ENCODE measurements at regions not wholly inside any gene's neighbourhood (a gene's known extent, or its start where the extent isn't known, plus 50 kb on each side); places are given as distances from the start of the nearest gene placed in this dataset.
A peak's percentile ranks its signal among the peaks of the same experiment; 100 is the strongest.

GRCh38 chr15:54840621-54841398 is 355.9 kb downstream of the RSL24D1 start:
- Histone ChIP-seq H3K27ac (ENCODE audit: low read depth, low read length) (no peak overlapping the region), H2BK120ac (ENCODE audit: low read depth, low read length) (no peak overlapping the region), H3K79me1 (ENCODE audit: low read length) (no peaks in the 10 kb centered on the region), H3K9ac (ENCODE audit: low read length) (no peak overlapping the region), H3K4me1 (ENCODE audit: control insufficient read depth, low read depth, low read length) (no peaks in the 10 kb centered on the region), H3K27me3 (ENCODE audit: insufficient read depth, low read length, poor library complexity) (no peaks in the 10 kb centered on the region), H3K23ac (ENCODE audit: low read length) (no peak overlapping the region), H3K4ac (ENCODE audit: low read depth, low read length) (no peak overlapping the region), H2AK5ac (ENCODE audit: low read length) (no peak overlapping the region), H2BK15ac (replicated peaks; ENCODE audit: low read depth) (no peak overlapping the region), H4K8ac (ENCODE audit: low read depth, low read length) (no peak overlapping the region), H3K4me2 (ENCODE audit: low read length) (no peak overlapping the region), H3K4me3 (ENCODE audit: low read length) (no peak overlapping the region), H2BK5ac (ENCODE audit: low read length) (no peak overlapping the region), H3K79me2 (ENCODE audit: control insufficient read depth, insufficient read depth, low read length) (no peaks in the 10 kb centered on the region), H3K36me3 (ENCODE audit: control insufficient read depth, insufficient read depth, low read length) (no peaks in the 10 kb centered on the region), H4K5ac (ENCODE audit: low read length) (no peak overlapping the region), H3K18ac (ENCODE audit: low read length) (no peak overlapping the region), H3K56ac (ENCODE audit: low read length) (no peak overlapping the region)
- peak; percentile 90 for DNase-seq
- no CpG with 5 or more reads among the region's 7 CpGs for WGBS (ENCODE audit: extremely low coverage, insufficient coverage, low lambda C conversion rate)

- H2BK5ac ChIP-seq (ENCODE audit: low read length): no peak overlapping the region
- H3K56ac ChIP-seq (ENCODE audit: low read length): no peak overlapping the region
- H4K8ac ChIP-seq (ENCODE audit: low read depth, low read length): no peak overlapping the region
- H3K9ac ChIP-seq (ENCODE audit: low read length): no peak overlapping the region
- no peak overlapping the region for H3K4me3 ChIP-seq (ENCODE audit: low read length)
- H3K27me3 ChIP-seq (ENCODE audit: insufficient read depth, low read length, poor library complexity): no peaks in the 10 kb centered on the region
- no peak for DNase-seq
- no CpG with 5 or more reads among the region's 2 CpGs for WGBS (ENCODE audit: extremely low coverage, insufficient coverage, low lambda C conversion rate)
- no peak overlapping the region for H3K4me2 ChIP-seq (ENCODE audit: low read length)
- H4K5ac ChIP-seq (ENCODE audit: low read length): no peak overlapping the region
- no peaks in the 10 kb centered on the region for H3K79me1 ChIP-seq (ENCODE audit: low read length)
- H3K18ac ChIP-seq (ENCODE audit: low read length): no peak overlapping the region
- H3K27ac ChIP-seq (ENCODE audit: low read depth, low read length): no peak overlapping the region
- no peak overlapping the region for H2BK120ac ChIP-seq (ENCODE audit: low read depth, low read length)
- H3K36me3 ChIP-seq (ENCODE audit: control insufficient read depth, insufficient read depth, low read length): no peaks in the 10 kb centered on the region
- H3K4ac ChIP-seq (ENCODE audit: low read depth, low read length): no peak overlapping the region
- no peaks in the 10 kb centered on the region for H3K79me2 ChIP-seq (ENCODE audit: control insufficient read depth, insufficient read depth, low read length)
- no peak overlapping the region for H3K23ac ChIP-seq (ENCODE audit: low read length)
- H2AK5ac ChIP-seq (ENCODE audit: low read length): no peak overlapping the region
- no peak overlapping the region for H2BK15ac ChIP-seq (replicated peaks; ENCODE audit: low read depth)
- H3K4me1 ChIP-seq (ENCODE audit: control insufficient read depth, low read depth, low read length): no peaks in the 10 kb centered on the region
Observed at GRCh38 chr15:54839379-54839778, 357.4 kb downstream of the RSL24D1 start.

GRCh38 chr15:54836052-54836795 is 360.5 kb downstream of the RSL24D1 start:
- Histone ChIP-seq H3K23ac (ENCODE audit: low read length) (no peak overlapping the region), H2BK120ac (ENCODE audit: low read depth, low read length) (no peak overlapping the region), H3K56ac (ENCODE audit: low read length) (no peak overlapping the region), H3K4me1 (ENCODE audit: control insufficient read depth, low read depth, low read length) (no peaks in the 10 kb centered on the region), H3K4ac (ENCODE audit: low read depth, low read length) (no peak overlapping the region), H2BK5ac (ENCODE audit: low read length) (no peak overlapping the region), H3K27ac (ENCODE audit: low read depth, low read length) (no peak overlapping the region), H3K79me2 (ENCODE audit: control insufficient read depth, insufficient read depth, low read length) (no peaks in the 10 kb centered on the region), H3K27me3 (ENCODE audit: insufficient read depth, low read length, poor library complexity) (no peaks in the 10 kb centered on the region), H3K4me2 (ENCODE audit: low read length) (no peak overlapping the region), H3K9ac (ENCODE audit: low read length) (no peak overlapping the region), H3K4me3 (ENCODE audit: low read length) (no peak overlapping the region), H2BK15ac (replicated peaks; ENCODE audit: low read depth) (no peak overlapping the region), H4K8ac (ENCODE audit: low read depth, low read length) (no peak overlapping the region), H4K5ac (ENCODE audit: low read length) (no peak overlapping the region), H3K79me1 (ENCODE audit: low read length) (no peaks in the 10 kb centered on the region), H2AK5ac (ENCODE audit: low read length) (no peak overlapping the region), H3K36me3 (ENCODE audit: control insufficient read depth, insufficient read depth, low read length) (no peaks in the 10 kb centered on the region), H3K18ac (ENCODE audit: low read length) (no peak overlapping the region)
- WGBS (ENCODE audit: extremely low coverage, insufficient coverage, low lambda C conversion rate): no CpG with 5 or more reads among the region's 5 CpGs
- no peak for DNase-seq

- Histone ChIP-seq H3K4me2 (ENCODE audit: low read length) (no peak overlapping the region), H4K5ac (ENCODE audit: low read length) (no peak overlapping the region), H2BK5ac (ENCODE audit: low read length) (no peak overlapping the region), H3K9ac (ENCODE audit: low read length) (no peak overlapping the region), H3K4ac (ENCODE audit: low read depth, low read length) (no peak overlapping the region), H2BK120ac (ENCODE audit: low read depth, low read length) (no peak overlapping the region), H3K36me3 (ENCODE audit: control insufficient read depth, insufficient read depth, low read length) (no peaks in the 10 kb centered on the region), H4K8ac (ENCODE audit: low read depth, low read length) (no peak overlapping the region), H3K56ac (ENCODE audit: low read length) (no peak overlapping the region), H3K4me1 (ENCODE audit: control insufficient read depth, low read depth, low read length) (no peaks in the 10 kb centered on the region), H3K79me1 (ENCODE audit: low read length) (no peaks in the 10 kb centered on the region), H2BK15ac (replicated peaks; ENCODE audit: low read depth) (no peak overlapping the region), H3K27me3 (ENCODE audit: insufficient read depth, low read length, poor library complexity) (no peaks in the 10 kb centered on the region), H3K27ac (ENCODE audit: low read depth, low read length) (no peak overlapping the region), H2AK5ac (ENCODE audit: low read length) (no peak overlapping the region), H3K4me3 (ENCODE audit: low read length) (no peak overlapping the region), H3K79me2 (ENCODE audit: control insufficient read depth, insufficient read depth, low read length) (no peaks in the 10 kb centered on the region), H3K23ac (ENCODE audit: low read length) (no peak overlapping the region), H3K18ac (ENCODE audit: low read length) (no peak overlapping the region)
- no peak for DNase-seq
- WGBS (ENCODE audit: extremely low coverage, insufficient coverage, low lambda C conversion rate): no CpG with 5 or more reads among the region's 1 CpG
Observed at GRCh38 chr15:54829821-54830220, 366.9 kb downstream of the RSL24D1 start.

GRCh38 chr15:54820811-54821210 is 375.9 kb downstream of the RSL24D1 start:
- Histone ChIP-seq H2BK5ac (ENCODE audit: low read length) (no peak overlapping the region), H3K36me3 (ENCODE audit: control insufficient read depth, insufficient read depth, low read length) (no peaks in the 10 kb centered on the region), H3K27ac (ENCODE audit: low read depth, low read length) (no peak overlapping the region), H2AK5ac (ENCODE audit: low read length) (no peak overlapping the region), H4K5ac (ENCODE audit: low read length) (no peak overlapping the region), H2BK120ac (ENCODE audit: low read depth, low read length) (no peak overlapping the region), H3K79me2 (ENCODE audit: control insufficient read depth, insufficient read depth, low read length) (no peaks in the 10 kb centered on the region), H3K9ac (ENCODE audit: low read length) (no peak overlapping the region), H3K4me1 (ENCODE audit: control insufficient read depth, low read depth, low read length) (no peaks in the 10 kb centered on the region), H3K79me1 (ENCODE audit: low read length) (no peaks in the 10 kb centered on the region), H3K18ac (ENCODE audit: low read length) (no peak overlapping the region), H2BK15ac (replicated peaks; ENCODE audit: low read depth) (no peak overlapping the region), H3K23ac (ENCODE audit: low read length) (no peak overlapping the region), H3K4ac (ENCODE audit: low read depth, low read length) (no peak overlapping the region), H4K8ac (ENCODE audit: low read depth, low read length) (no peak overlapping the region), H3K4me2 (ENCODE audit: low read length) (no peak overlapping the region), H3K27me3 (ENCODE audit: insufficient read depth, low read length, poor library complexity) (no peaks in the 10 kb centered on the region), H3K56ac (ENCODE audit: low read length) (no peak overlapping the region), H3K4me3 (ENCODE audit: low read length) (no peak overlapping the region)
- WGBS (ENCODE audit: extremely low coverage, insufficient coverage, low lambda C conversion rate): no CpG with 5 or more reads among the region's 5 CpGs
- DNase-seq: no peak

All from mesendoderm (in vitro differentiated cells).